Activated CD4-positive, CD25-positive, alpha-beta regulatory T cell treated with anti-CD3 and anti-CD28 coated beads, Interleukin-2, amount 50 U/mL, for 24 hours (primary cell): ENCODE measurements at regions not wholly inside any gene's neighbourhood (a gene's known extent, or its start where the extent isn't known, plus 50 kb on each side); places are given as distances from the start of the nearest gene placed in this dataset.

Source experiments
- ATAC-seq, 2 donors: fragments of 150-1000 bp; cut with Tn5 transposase; one replicate each; pipeline ENCODE4 v1.10.0; 2021; ENCODE audit warnings: mild to moderate bottlenecking in 1 of 2, moderate library complexity in 1 of 2

GRCh38 chr14:87879389-87879788 lies 113.6 kb downstream of the GALC start:
- no peak for ATAC-seq

GRCh38 chr14:87878959-87879358 lies 114.0 kb downstream of the GALC start:
- ATAC-seq: no peak

GRCh38 chr14:87877877-87878276 lies 115.1 kb downstream of the GALC start:
- no peak for ATAC-seq

- no peak for ATAC-seq
Measured at GRCh38 chr14:87874676-87875075, 118.3 kb downstream of the GALC start.

GRCh38 chr14:87873741-87874140 lies 119.2 kb downstream of the GALC start:
- ATAC-seq: no peak

GRCh38 chr14:87869619-87870583 lies 123.1 kb downstream of the GALC start:
- ATAC-seq: peak in 1 of 2 donors; percentile 56

- no peak for ATAC-seq
Measured at GRCh38 chr14:87868920-87869319, 124.1 kb downstream of the GALC start.

GRCh38 chr14:87866116-87866515 lies 126.9 kb downstream of the GALC start:
- no peak for ATAC-seq

GRCh38 chr14:87864356-87865270 lies 128.4 kb downstream of the GALC start:
- no peak for ATAC-seq

GRCh38 chr14:87863047-87863446 lies 129.9 kb downstream of the GALC start:
- no peak for ATAC-seq

GRCh38 chr14:87852107-87852506 lies 140.9 kb downstream of the GALC start:
- ATAC-seq: no peak

- ATAC-seq: no peak
Measured at GRCh38 chr14:87851190-87851589, 141.8 kb downstream of the GALC start.

GRCh38 chr14:87847216-87847755 lies 145.7 kb downstream of the GALC start:
- no peak for ATAC-seq

- no peak for ATAC-seq
Measured at GRCh38 chr14:87840906-87841305, 152.1 kb downstream of the GALC start.

- ATAC-seq: no peak
Measured at GRCh38 chr14:87838931-87839330, 154.1 kb downstream of the GALC start.

- ATAC-seq: no peak
Measured at GRCh38 chr14:87837296-87837695, 155.7 kb downstream of the GALC start.

- ATAC-seq: no peak
Measured at GRCh38 chr14:87834594-87834993, 158.4 kb downstream of the GALC start.

- ATAC-seq: no peak
Measured at GRCh38 chr14:87833026-87833425, 160.0 kb downstream of the GALC start.

GRCh38 chr14:87830443-87831096 lies 162.4 kb downstream of the GALC start:
- no peak for ATAC-seq

GRCh38 chr14:87829543-87829942 lies 163.4 kb downstream of the GALC start:
- ATAC-seq: no peak

GRCh38 chr14:87824266-87824665 lies 168.7 kb downstream of the GALC start:
- no peak for ATAC-seq

GRCh38 chr14:87816416-87816815 lies 176.6 kb downstream of the GALC start:
- ATAC-seq: no peak

GRCh38 chr14:87815121-87815520 lies 177.9 kb downstream of the GALC start:
- ATAC-seq: no peak
